ENCODE measurements at regions not wholly inside any gene's neighbourhood (a gene's known extent, or its start where the extent isn't known, plus 50 kb on each side); places are given as distances from the start of the nearest gene placed in this dataset.

- Histone ChIP-seq H3K9me2 (replicated peaks; ENCODE audit: insufficient read depth, low read length) (no peaks in the 10 kb centered on the region), H3K9me3 (ENCODE audit: low read length) (no peaks in the 10 kb centered on the region), H3K27me3 (ENCODE audit: low read length) (0 out of 2 replicates have a peak, but pooled peaks cover 2% of the 10 kb centered on the region), H3K4me1 (ENCODE audit: low read length) (no peaks in the 10 kb centered on the region), H3K4me3 (ENCODE audit: low read length) (no peak overlapping the region), H3K27ac (ENCODE audit: low read length) (no peak overlapping the region), H3K36me3 (ENCODE audit: insufficient read depth, low read length) (no peaks in the 10 kb centered on the region), H3K79me2 (ENCODE audit: low read length) (no peaks in the 10 kb centered on the region), H3K4me2 (ENCODE audit: low read depth, low read length, poor library complexity, severe bottlenecking) (no peak overlapping the region), H3K9ac (ENCODE audit: low read length) (no peak overlapping the region), H4K20me1 (ENCODE audit: insufficient read depth, low read depth, low read length) (no peaks in the 10 kb centered on the region), H2AFZ (ENCODE audit: low read length) (no peak overlapping the region)
- no peak for DNase-seq
These were observed 118.2 kb downstream of the HSD17B3 start for GRCh38 chr9:96183751-96184150.

DNA sequence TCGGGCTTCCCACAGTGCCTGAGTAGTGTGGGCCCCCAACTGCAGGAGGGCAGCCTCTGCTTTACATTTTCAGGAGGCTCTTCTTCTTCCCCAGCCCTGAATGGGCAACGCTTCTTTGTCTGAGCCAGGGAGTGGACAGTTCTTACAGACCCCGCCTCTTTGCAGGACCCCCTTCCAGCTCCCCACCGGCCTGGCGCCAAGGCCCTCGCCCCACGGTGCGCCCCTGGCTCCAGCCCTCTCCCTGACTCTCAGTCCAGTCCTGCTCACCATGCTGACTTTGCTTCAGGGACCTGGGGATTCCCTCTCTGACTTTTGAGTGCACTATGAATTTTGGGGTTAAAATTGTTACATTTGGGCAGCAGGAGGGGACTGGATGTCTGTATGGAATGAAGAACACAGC is 123.8 kb downstream of the HSD17B3 start:
- Histone ChIP-seq H4K20me1 (ENCODE audit: insufficient read depth, low read depth, low read length) (no peaks in the 10 kb centered on the region), H3K9me2 (replicated peaks; ENCODE audit: insufficient read depth, low read length) (no peaks in the 10 kb centered on the region), H3K9ac (ENCODE audit: low read length) (no peak overlapping the region), H3K9me3 (ENCODE audit: low read length) (no peaks in the 10 kb centered on the region), H3K79me2 (ENCODE audit: low read length) (no peaks in the 10 kb centered on the region), H3K4me2 (ENCODE audit: low read depth, low read length, poor library complexity, severe bottlenecking) (no peak overlapping the region), H3K4me1 (ENCODE audit: low read length) (no peaks in the 10 kb centered on the region), H3K27ac (ENCODE audit: low read length) (no peak overlapping the region), H3K4me3 (ENCODE audit: low read length) (no peak overlapping the region), H3K36me3 (ENCODE audit: insufficient read depth, low read length) (no peaks in the 10 kb centered on the region), H2AFZ (ENCODE audit: low read length) (no peak overlapping the region), H3K27me3 (ENCODE audit: low read length) (no peaks in the 10 kb centered on the region)
- DNase-seq = no peak

DNA sequence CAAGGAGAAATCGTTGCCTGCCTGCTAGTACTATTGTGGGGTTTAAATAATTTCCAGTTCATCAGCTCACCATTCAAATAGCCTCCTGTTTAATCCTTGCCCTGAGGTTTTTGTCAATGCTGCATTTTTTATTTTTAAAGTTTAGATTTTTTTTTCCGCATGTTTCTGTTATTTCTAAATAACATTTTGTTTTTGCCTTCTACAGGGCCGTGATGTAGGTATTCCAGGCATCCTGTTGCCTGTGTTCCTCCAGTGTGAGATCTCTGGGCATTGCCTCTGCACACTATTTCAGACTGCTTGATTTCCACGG is 124.3 kb downstream of the HSD17B3 start:
- no peaks in the 10 kb centered on the region for H4K20me1 ChIP-seq (ENCODE audit: insufficient read depth, low read depth, low read length)
- no peak overlapping the region for H3K4me3 ChIP-seq (ENCODE audit: low read length)
- H3K9me2 ChIP-seq (replicated peaks; ENCODE audit: insufficient read depth, low read length) = no peaks in the 10 kb centered on the region
- no peaks in the 10 kb centered on the region for H3K4me1 ChIP-seq (ENCODE audit: low read length)
- no peak overlapping the region for H2AFZ ChIP-seq (ENCODE audit: low read length)
- no peak for DNase-seq
- no peak overlapping the region for H3K4me2 ChIP-seq (ENCODE audit: low read depth, low read length, poor library complexity, severe bottlenecking)
- no peak overlapping the region for H3K27ac ChIP-seq (ENCODE audit: low read length)
- H3K9ac ChIP-seq (ENCODE audit: low read length) = no peak overlapping the region
- H3K9me3 ChIP-seq (ENCODE audit: low read length) = no peaks in the 10 kb centered on the region
- no peaks in the 10 kb centered on the region for H3K36me3 ChIP-seq (ENCODE audit: insufficient read depth, low read length)
- H3K79me2 ChIP-seq (ENCODE audit: low read length) = no peaks in the 10 kb centered on the region
- H3K27me3 ChIP-seq (ENCODE audit: low read length) = no peaks in the 10 kb centered on the region

DNA sequence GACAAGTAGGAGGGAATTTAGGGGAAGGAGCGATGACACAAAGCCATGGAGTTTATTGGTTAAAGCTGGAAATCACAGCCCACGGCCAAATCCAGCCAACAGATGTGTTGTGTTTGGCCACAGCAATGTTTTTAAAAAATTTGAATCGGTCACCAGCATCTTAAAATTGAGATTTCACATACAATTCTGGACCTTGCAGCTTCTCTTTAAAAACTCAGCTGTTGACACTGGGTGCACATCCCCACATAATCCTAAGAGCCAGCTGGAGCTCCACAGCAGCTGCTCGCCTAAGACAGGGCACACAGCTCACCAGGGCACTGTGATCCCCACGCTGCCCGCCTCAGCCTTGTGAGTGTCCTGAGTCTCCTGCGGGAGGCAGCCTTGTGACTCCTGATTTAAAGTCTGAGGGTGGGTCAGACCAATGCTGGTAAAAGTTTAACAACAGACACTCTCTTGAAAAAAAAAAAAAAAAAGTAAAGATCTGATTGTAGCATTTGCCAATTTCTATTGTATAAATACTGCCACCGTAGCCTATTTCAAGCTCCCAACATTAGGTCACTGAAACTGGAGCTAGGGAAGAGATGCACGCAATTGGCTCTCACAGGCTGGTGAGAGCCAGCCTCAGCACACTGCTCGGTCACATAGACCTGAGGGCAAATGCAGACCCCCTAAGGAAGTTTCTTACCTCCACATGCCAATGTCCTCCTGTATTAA is 124.8 kb downstream of the HSD17B3 start:
- Histone ChIP-seq H3K9me2 (replicated peaks; ENCODE audit: insufficient read depth, low read length) (no peaks in the 10 kb centered on the region), H3K27ac (ENCODE audit: low read length) (no peak overlapping the region), H4K20me1 (ENCODE audit: insufficient read depth, low read depth, low read length) (no peaks in the 10 kb centered on the region), H2AFZ (ENCODE audit: low read length) (no peak overlapping the region), H3K9ac (ENCODE audit: low read length) (no peak overlapping the region), H3K27me3 (ENCODE audit: low read length) (no peaks in the 10 kb centered on the region), H3K4me3 (ENCODE audit: low read length) (no peak overlapping the region), H3K4me1 (ENCODE audit: low read length) (no peaks in the 10 kb centered on the region), H3K9me3 (ENCODE audit: low read length) (no peaks in the 10 kb centered on the region), H3K36me3 (ENCODE audit: insufficient read depth, low read length) (no peaks in the 10 kb centered on the region), H3K4me2 (ENCODE audit: low read depth, low read length, poor library complexity, severe bottlenecking) (no peak overlapping the region), H3K79me2 (ENCODE audit: low read length) (no peaks in the 10 kb centered on the region)
- DNase-seq = no peak

GRCh38 chr9:96175796-96176195 is 126.2 kb downstream of the HSD17B3 start:
- no peaks in the 10 kb centered on the region for H3K9me3 ChIP-seq (ENCODE audit: low read length)
- no peaks in the 10 kb centered on the region for H3K9me2 ChIP-seq (replicated peaks; ENCODE audit: insufficient read depth, low read length)
- no peaks in the 10 kb centered on the region for H3K79me2 ChIP-seq (ENCODE audit: low read length)
- no peak overlapping the region for H3K4me3 ChIP-seq (ENCODE audit: low read length)
- no peaks in the 10 kb centered on the region for H3K4me1 ChIP-seq (ENCODE audit: low read length)
- H3K27me3 ChIP-seq (ENCODE audit: low read length) = no peaks in the 10 kb centered on the region
- H3K9ac ChIP-seq (ENCODE audit: low read length) = no peak overlapping the region
- no peak overlapping the region for H3K27ac ChIP-seq (ENCODE audit: low read length)
- no peaks in the 10 kb centered on the region for H4K20me1 ChIP-seq (ENCODE audit: insufficient read depth, low read depth, low read length)
- H2AFZ ChIP-seq (ENCODE audit: low read length) = no peak overlapping the region
- H3K4me2 ChIP-seq (ENCODE audit: low read depth, low read length, poor library complexity, severe bottlenecking) = no peak overlapping the region
- no peaks in the 10 kb centered on the region for H3K36me3 ChIP-seq (ENCODE audit: insufficient read depth, low read length)
- DNase-seq = no peak

GRCh38 chr9:96175001-96175400 is 127.0 kb downstream of the HSD17B3 start:
- Histone ChIP-seq H3K4me1 (ENCODE audit: low read length) (no peaks in the 10 kb centered on the region), H3K27me3 (ENCODE audit: low read length) (no peaks in the 10 kb centered on the region), H3K9ac (ENCODE audit: low read length) (no peak overlapping the region), H3K9me3 (ENCODE audit: low read length) (no peaks in the 10 kb centered on the region), H3K36me3 (ENCODE audit: insufficient read depth, low read length) (no peaks in the 10 kb centered on the region), H4K20me1 (ENCODE audit: insufficient read depth, low read depth, low read length) (no peaks in the 10 kb centered on the region), H3K79me2 (ENCODE audit: low read length) (no peaks in the 10 kb centered on the region), H3K4me3 (ENCODE audit: low read length) (no peak overlapping the region), H3K9me2 (replicated peaks; ENCODE audit: insufficient read depth, low read length) (no peaks in the 10 kb centered on the region), H3K27ac (ENCODE audit: low read length) (no peak overlapping the region), H3K4me2 (ENCODE audit: low read depth, low read length, poor library complexity, severe bottlenecking) (no peak overlapping the region), H2AFZ (ENCODE audit: low read length) (no peak overlapping the region)
- no peak for DNase-seq

DNA sequence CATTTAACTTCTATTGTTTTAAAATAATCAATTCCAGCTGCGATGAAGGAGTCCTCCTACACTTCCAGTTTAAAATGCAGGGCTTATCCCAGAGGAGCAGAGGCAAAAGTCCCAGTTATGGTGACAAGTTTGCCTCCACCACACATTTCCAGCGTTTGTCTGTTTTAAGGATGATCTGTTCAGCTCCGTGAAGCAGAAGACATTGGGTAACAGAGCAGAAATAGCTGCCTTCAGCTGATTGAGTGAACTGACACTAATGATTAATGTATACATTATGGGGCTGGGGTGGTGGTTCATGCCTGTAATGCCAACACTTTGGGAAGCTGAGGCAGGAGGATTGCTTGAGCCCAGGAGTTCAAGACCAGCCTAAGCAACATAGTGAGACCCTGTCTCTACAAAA is 127.6 kb downstream of the HSD17B3 start:
- H3K27ac ChIP-seq (ENCODE audit: low read length) = no peak overlapping the region
- H4K20me1 ChIP-seq (ENCODE audit: insufficient read depth, low read depth, low read length) = no peaks in the 10 kb centered on the region
- DNase-seq = no peak
- H3K9me3 ChIP-seq (ENCODE audit: low read length) = no peaks in the 10 kb centered on the region
- no peaks in the 10 kb centered on the region for H3K4me1 ChIP-seq (ENCODE audit: low read length)
- no peak overlapping the region for H3K4me3 ChIP-seq (ENCODE audit: low read length)
- H3K79me2 ChIP-seq (ENCODE audit: low read length) = no peaks in the 10 kb centered on the region
- no peaks in the 10 kb centered on the region for H3K36me3 ChIP-seq (ENCODE audit: insufficient read depth, low read length)
- H3K27me3 ChIP-seq (ENCODE audit: low read length) = no peaks in the 10 kb centered on the region
- H3K9me2 ChIP-seq (replicated peaks; ENCODE audit: insufficient read depth, low read length) = no peaks in the 10 kb centered on the region
- H3K4me2 ChIP-seq (ENCODE audit: low read depth, low read length, poor library complexity, severe bottlenecking) = no peak overlapping the region
- H3K9ac ChIP-seq (ENCODE audit: low read length) = no peak overlapping the region
- H2AFZ ChIP-seq (ENCODE audit: low read length) = no peak overlapping the region

- no peak overlapping the region for H3K9ac ChIP-seq (ENCODE audit: low read length)
- no peak overlapping the region for H3K4me3 ChIP-seq (ENCODE audit: low read length)
These were observed 128.3 kb downstream of the HSD17B3 start for GRCh38 chr9:96173640-96174039.

GRCh38 chr9:96172797-96173196 is 129.2 kb downstream of the HSD17B3 start:
- no peaks in the 10 kb centered on the region for H3K36me3 ChIP-seq (ENCODE audit: insufficient read depth, low read length)

More at GRCh38 chr9:96173640-96174039, 128.3 kb downstream of the HSD17B3 start:
- H3K4me2 ChIP-seq (ENCODE audit: low read depth, low read length, poor library complexity, severe bottlenecking) = no peak overlapping the region
- H3K4me1 ChIP-seq (ENCODE audit: low read length) = no peaks in the 10 kb centered on the region
- H3K9me3 ChIP-seq (ENCODE audit: low read length) = no peaks in the 10 kb centered on the region
- H4K20me1 ChIP-seq (ENCODE audit: insufficient read depth, low read depth, low read length) = no peaks in the 10 kb centered on the region
- H3K36me3 ChIP-seq (ENCODE audit: insufficient read depth, low read length) = no peaks in the 10 kb centered on the region
- no peaks in the 10 kb centered on the region for H3K79me2 ChIP-seq (ENCODE audit: low read length)
- no peaks in the 10 kb centered on the region for H3K27me3 ChIP-seq (ENCODE audit: low read length)
- DNase-seq = no peak
- H2AFZ ChIP-seq (ENCODE audit: low read length) = no peak overlapping the region
- H3K27ac ChIP-seq (ENCODE audit: low read length) = no peak overlapping the region
- no peaks in the 10 kb centered on the region for H3K9me2 ChIP-seq (replicated peaks; ENCODE audit: insufficient read depth, low read length)

More at GRCh38 chr9:96172797-96173196, 129.2 kb downstream of the HSD17B3 start:
- Histone ChIP-seq H3K27ac (ENCODE audit: low read length) (no peak overlapping the region), H3K9ac (ENCODE audit: low read length) (no peak overlapping the region), H3K9me2 (replicated peaks; ENCODE audit: insufficient read depth, low read length) (no peaks in the 10 kb centered on the region), H4K20me1 (ENCODE audit: insufficient read depth, low read depth, low read length) (no peaks in the 10 kb centered on the region), H3K27me3 (ENCODE audit: low read length) (no peaks in the 10 kb centered on the region), H3K9me3 (ENCODE audit: low read length) (no peaks in the 10 kb centered on the region), H3K79me2 (ENCODE audit: low read length) (no peaks in the 10 kb centered on the region), H3K4me3 (ENCODE audit: low read length) (no peak overlapping the region), H3K4me2 (ENCODE audit: low read depth, low read length, poor library complexity, severe bottlenecking) (no peak overlapping the region), H2AFZ (ENCODE audit: low read length) (no peak overlapping the region), H3K4me1 (ENCODE audit: low read length) (no peaks in the 10 kb centered on the region)
- no peak for DNase-seq

Data from Karpas-422 (cell line).